ENCODE measurements at regions not wholly inside any gene's neighbourhood (a gene's known extent, or its start where the extent isn't known, plus 50 kb on each side); places are given as distances from the start of the nearest gene placed in this dataset.

- H3K4me3 Mint-ChIP-seq (ENCODE audit: unreplicated experiment): no peak overlapping the region
- H3K36me3 Mint-ChIP-seq (ENCODE audit: unreplicated experiment): no peaks in the 10 kb centered on the region
- H3K9me3 Mint-ChIP-seq (ENCODE audit: unreplicated experiment): no peaks in the 10 kb centered on the region
- TF ChIP-seq CTCF (IDR thresholded peaks at IDR 0.05; ENCODE audit: partially characterized antibody, unreplicated experiment): no peak
- no peaks in the 10 kb centered on the region for H3K4me1 Mint-ChIP-seq (ENCODE audit: low read depth, unreplicated experiment)
- H3K27me3 Mint-ChIP-seq (ENCODE audit: unreplicated experiment): peaks cover 3% of the 10 kb centered on the region
- no peak overlapping the region for H3K27ac Mint-ChIP-seq (ENCODE audit: unreplicated experiment)
- no peak for DNase-seq
These were observed 577.5 kb upstream of the NECTIN3 start for GRCh38 chr3:110494093-110494490.

DNA sequence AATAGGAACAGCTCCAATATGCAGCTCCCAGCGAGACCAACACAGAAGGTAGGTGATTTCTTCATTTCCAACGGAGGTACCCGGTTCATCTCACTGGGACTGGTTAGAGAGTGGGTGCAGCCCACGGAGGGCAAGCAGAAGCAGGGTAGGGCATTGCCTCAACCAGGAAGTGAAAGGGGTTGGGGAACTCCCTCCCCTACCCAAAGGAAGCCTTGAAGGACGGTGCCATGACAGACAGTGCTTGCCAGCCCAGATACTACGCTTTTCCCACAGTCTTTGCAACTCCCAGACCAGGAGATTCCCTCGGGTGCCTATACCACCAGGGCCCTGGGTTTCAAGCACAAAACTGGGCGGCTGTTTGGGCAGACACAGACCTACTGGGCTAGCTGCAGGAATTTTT is 576.9 kb upstream of the NECTIN3 start:
- Mint-ChIP-seq H3K4me3 (ENCODE audit: unreplicated experiment) (no peak overlapping the region), H3K27ac (ENCODE audit: unreplicated experiment) (no peak overlapping the region), H3K9me3 (ENCODE audit: unreplicated experiment) (no peaks in the 10 kb centered on the region), H3K4me1 (ENCODE audit: low read depth, unreplicated experiment) (no peaks in the 10 kb centered on the region), H3K27me3 (ENCODE audit: unreplicated experiment) (peaks cover 3% of the 10 kb centered on the region), H3K36me3 (ENCODE audit: unreplicated experiment) (no peaks in the 10 kb centered on the region)
- DNase-seq: no peak
- no peak for TF ChIP-seq CTCF (IDR thresholded peaks at IDR 0.05; ENCODE audit: partially characterized antibody, unreplicated experiment)

- no peak for TF ChIP-seq CTCF (IDR thresholded peaks at IDR 0.05; ENCODE audit: partially characterized antibody, unreplicated experiment)
- no peak for DNase-seq
- H3K27ac Mint-ChIP-seq (ENCODE audit: unreplicated experiment): no peak overlapping the region
- peaks cover 3% of the 10 kb centered on the region for H3K27me3 Mint-ChIP-seq (ENCODE audit: unreplicated experiment)
- H3K4me1 Mint-ChIP-seq (ENCODE audit: low read depth, unreplicated experiment): no peaks in the 10 kb centered on the region
- no peak overlapping the region for H3K4me3 Mint-ChIP-seq (ENCODE audit: unreplicated experiment)
- peaks cover 3% of the 10 kb centered on the region for H3K9me3 Mint-ChIP-seq (ENCODE audit: unreplicated experiment)
- no peaks in the 10 kb centered on the region for H3K36me3 Mint-ChIP-seq (ENCODE audit: unreplicated experiment)
These were observed 576.3 kb upstream of the NECTIN3 start for GRCh38 chr3:110495201-110495927.

- H3K4me3 Mint-ChIP-seq (ENCODE audit: unreplicated experiment): no peak overlapping the region
- no peaks in the 10 kb centered on the region for H3K4me1 Mint-ChIP-seq (ENCODE audit: low read depth, unreplicated experiment)
- no peaks in the 10 kb centered on the region for H3K36me3 Mint-ChIP-seq (ENCODE audit: unreplicated experiment)
- H3K27me3 Mint-ChIP-seq (ENCODE audit: unreplicated experiment): no peaks in the 10 kb centered on the region
- H3K9me3 Mint-ChIP-seq (ENCODE audit: unreplicated experiment): peaks cover 3% of the 10 kb centered on the region
- DNase-seq: no peak
- no peak overlapping the region for H3K27ac Mint-ChIP-seq (ENCODE audit: unreplicated experiment)
- TF ChIP-seq CTCF (IDR thresholded peaks at IDR 0.05; ENCODE audit: partially characterized antibody, unreplicated experiment): no peak
These were observed 567.2 kb upstream of the NECTIN3 start for GRCh38 chr3:110504401-110504800.

GRCh38 chr3:110504901-110505300 is 566.7 kb upstream of the NECTIN3 start:
- Mint-ChIP-seq H3K9me3 (ENCODE audit: unreplicated experiment) (peaks cover 2% of the 10 kb centered on the region), H3K4me1 (ENCODE audit: low read depth, unreplicated experiment) (no peaks in the 10 kb centered on the region), H3K4me3 (ENCODE audit: unreplicated experiment) (no peak overlapping the region), H3K36me3 (ENCODE audit: unreplicated experiment) (no peaks in the 10 kb centered on the region), H3K27ac (ENCODE audit: unreplicated experiment) (no peak overlapping the region), H3K27me3 (ENCODE audit: unreplicated experiment) (no peaks in the 10 kb centered on the region)
- TF ChIP-seq CTCF (IDR thresholded peaks at IDR 0.05; ENCODE audit: partially characterized antibody, unreplicated experiment): no peak
- no peak for DNase-seq
